CD4-positive, CD25-positive, alpha-beta regulatory T cell (primary cell): ENCODE measurements at regions not wholly inside any gene's neighbourhood (a gene's known extent, or its start where the extent isn't known, plus 50 kb on each side); places are given as distances from the start of the nearest gene placed in this dataset.
"Not testable (repeated sequence)": the region's sequence is repeated elsewhere in the genome, so short reads cannot be mapped to it uniquely, and the experiment has no call there.

Experiments used
- ATAC-seq, 2 donors: fragments of 150-1000 bp; cut with Tn5 transposase; one replicate each; pipeline ENCODE4 v1.10.0; 2021; ENCODE audit warnings: low read depth in 2 of 2, moderate number of reproducible peaks in 2 of 2, moderate library complexity in 1 of 2
- DNase-seq, 3 donors: peaks; one replicate each; pipeline versions ENCODE4 v3.0.0 to v3.0.0-alpha.2; 2012 to 2022; ENCODE audit warnings: mixed read lengths in 1 of 3
- H3K27ac ChIP-seq: one replicate; pipeline ENCODE4 v1.7.0; 2013; ENCODE audit warnings: mild to moderate bottlenecking, low read length; ENCODE audit not compliant: insufficient read depth, poor library complexity, severe bottlenecking
- H3K27me3 ChIP-seq: one replicate; pipeline ENCODE4 v1.7.0; 2013; ENCODE audit warnings: low read length; ENCODE audit not compliant: control insufficient read depth, insufficient read depth
- H3K36me3 ChIP-seq: one replicate; pipeline ENCODE4 v1.7.0; 2013; ENCODE audit warnings: mild to moderate bottlenecking, low read length, moderate library complexity; ENCODE audit not compliant: control insufficient read depth, insufficient read depth
- H3K4me1 ChIP-seq: 2 replicates; pipeline ENCODE4 v1.7.0; 2013; ENCODE audit warnings: mild to moderate bottlenecking, low read length; ENCODE audit not compliant: insufficient read depth, control insufficient read depth, poor library complexity, severe bottlenecking
- H3K4me3 ChIP-seq: one replicate; pipeline ENCODE4 v1.7.0; 2013; ENCODE audit warnings: low read depth, mild to moderate bottlenecking, low read length, moderate library complexity
- H3K9me3 ChIP-seq, 2 experiments: 1 replicate in 1 of 2; 2 replicates in 1 of 2; pipeline ENCODE4 v1.7.0; 2013; ENCODE audit warnings: low read length in 2 of 2, mild to moderate bottlenecking in 1 of 2, moderate library complexity in 1 of 2; ENCODE audit not compliant: control insufficient read depth in 2 of 2
- H3K27ac Mint-ChIP-seq, 3 donors: one replicate each; pipeline ENCODE4 v1.8.0; 2020 to 2022; ENCODE audit warnings: mild to moderate bottlenecking in 3 of 3, mixed read lengths in 3 of 3, moderate library complexity in 2 of 3
- H3K27me3 Mint-ChIP-seq: one replicate; pipeline ENCODE4 v1.8.0; 2022; ENCODE audit warnings: mild to moderate bottlenecking, mixed read lengths
- H3K36me3 Mint-ChIP-seq: one replicate; pipeline ENCODE4 v1.8.0; 2020; ENCODE audit warnings: mixed read lengths
- H3K4me1 Mint-ChIP-seq, 4 donors: one replicate each; pipeline ENCODE4 v1.8.0; 2020 to 2022; ENCODE audit warnings: mixed read lengths in 4 of 4, mild to moderate bottlenecking in 1 of 4
- H3K4me3 Mint-ChIP-seq, 4 donors: one replicate each; pipeline ENCODE4 v1.8.0; 2020 to 2022; ENCODE audit warnings: mild to moderate bottlenecking in 4 of 4, mixed read lengths in 4 of 4, moderate library complexity in 3 of 4
- H3K9me3 Mint-ChIP-seq, 7 donors: one replicate each; pipeline ENCODE4 v1.8.0; 2020 to 2022; ENCODE audit warnings: mixed read lengths in 7 of 7, mild to moderate bottlenecking in 3 of 7, moderate library complexity in 2 of 7

DNA sequence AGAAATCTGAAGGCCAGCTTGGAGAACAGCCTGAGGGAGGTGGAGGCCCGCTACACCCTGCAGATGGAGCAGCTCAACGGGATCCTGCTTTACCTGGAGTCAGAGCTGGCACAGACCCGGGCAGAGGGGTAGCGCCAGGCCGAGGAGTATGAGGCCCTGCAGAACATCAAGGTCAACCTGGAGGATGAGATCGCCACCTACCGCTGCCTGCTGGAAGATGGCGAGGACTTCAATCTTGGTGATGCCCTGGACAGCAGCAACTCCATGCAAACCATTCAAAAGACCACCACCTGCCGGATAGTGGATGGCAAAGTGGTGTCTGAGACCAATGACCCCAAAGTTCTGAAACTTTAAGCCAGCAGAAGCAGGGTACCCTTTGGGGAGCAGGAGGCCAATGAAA is 318.4 kb downstream of the ZFHX3 start:
- not testable (repeated sequence) for H3K27me3 ChIP-seq, H3K27ac Mint-ChIP-seq, H3K9me3 ChIP-seq, H3K36me3 ChIP-seq, H3K27ac ChIP-seq, H3K27me3 Mint-ChIP-seq, H3K4me1 Mint-ChIP-seq, ATAC-seq, H3K36me3 Mint-ChIP-seq, H3K4me3 Mint-ChIP-seq, H3K4me1 ChIP-seq, H3K4me3 ChIP-seq, DNase-seq
- H3K9me3 Mint-ChIP-seq = peaks cover 0 to 20% (median 4%) of the 10 kb centered on the region in 7 donors

DNA sequence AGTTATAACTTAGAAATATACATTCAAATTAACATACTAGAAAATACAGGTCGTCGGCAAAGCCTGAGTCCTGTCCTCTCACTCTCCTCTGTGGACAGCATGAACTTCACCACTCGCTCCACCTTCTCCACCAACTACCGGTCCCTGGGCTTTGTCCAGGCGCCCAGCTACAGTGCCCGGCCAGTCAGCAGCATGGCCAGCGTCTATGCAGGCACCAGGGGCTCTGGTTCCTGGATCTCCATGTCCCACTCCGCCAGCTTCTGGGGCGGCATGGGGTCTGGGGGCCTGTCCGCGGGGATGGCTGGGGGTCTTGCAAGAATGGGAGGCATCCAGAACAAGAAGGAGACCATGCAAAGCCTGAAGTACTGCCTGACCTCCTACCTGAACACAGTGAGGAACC is 319.4 kb downstream of the ZFHX3 start:
- ATAC-seq (no peak), DNase-seq (no peak)
- H3K36me3 ChIP-seq = no peaks in the 10 kb centered on the region
- no peak overlapping the region for H3K4me3 ChIP-seq
- Mint-ChIP-seq H3K4me1 (no peaks in the 10 kb centered on the region), H3K36me3 (peaks cover 2% of the 10 kb centered on the region), H3K4me3 (no peak overlapping the region), H3K9me3 (peaks cover 0 to 13% (median 2%) of the 10 kb centered on the region in 7 donors), H3K27ac (no peak overlapping the region), H3K27me3 (no peaks in the 10 kb centered on the region)
- H3K27me3 ChIP-seq = no peaks in the 10 kb centered on the region
- H3K27ac ChIP-seq = no peak overlapping the region
- H3K4me1 ChIP-seq = no peaks in the 10 kb centered on the region
- no peaks in the 10 kb centered on the region for H3K9me3 ChIP-seq

DNA sequence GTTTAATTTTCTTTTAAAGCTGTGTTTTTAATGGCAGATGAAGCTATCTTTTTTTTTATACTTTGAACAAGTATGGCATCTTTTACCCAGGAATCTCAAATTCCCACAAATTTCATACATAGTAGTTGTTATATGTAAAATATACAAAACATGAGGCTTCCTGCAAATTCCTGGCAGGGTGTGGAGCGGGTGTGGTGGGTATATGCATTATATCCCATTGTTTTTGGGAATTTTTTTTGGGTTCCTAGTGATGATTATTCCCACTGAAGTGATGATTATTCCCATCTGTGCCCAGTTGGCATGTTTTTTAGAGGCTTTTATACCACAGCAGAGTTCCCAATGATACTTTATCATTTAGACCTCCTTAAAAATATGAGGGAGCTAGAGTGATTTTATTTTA is 320.4 kb downstream of the ZFHX3 start:
- ATAC-seq (no peak), DNase-seq (no peak)
- Histone ChIP-seq H3K27ac (no peak overlapping the region), H3K36me3 (no peaks in the 10 kb centered on the region), H3K4me3 (no peak overlapping the region), H3K27me3 (no peaks in the 10 kb centered on the region), H3K9me3 (no peaks in the 10 kb centered on the region), H3K4me1 (no peaks in the 10 kb centered on the region)
- Mint-ChIP-seq H3K4me3 (no peak overlapping the region), H3K36me3 (no peaks in the 10 kb centered on the region), H3K27ac (no peak overlapping the region), H3K27me3 (no peaks in the 10 kb centered on the region), H3K4me1 (no peaks in the 10 kb centered on the region), H3K9me3 (peaks cover 0 to 10% (median 1%) of the 10 kb centered on the region in 7 donors)

DNA sequence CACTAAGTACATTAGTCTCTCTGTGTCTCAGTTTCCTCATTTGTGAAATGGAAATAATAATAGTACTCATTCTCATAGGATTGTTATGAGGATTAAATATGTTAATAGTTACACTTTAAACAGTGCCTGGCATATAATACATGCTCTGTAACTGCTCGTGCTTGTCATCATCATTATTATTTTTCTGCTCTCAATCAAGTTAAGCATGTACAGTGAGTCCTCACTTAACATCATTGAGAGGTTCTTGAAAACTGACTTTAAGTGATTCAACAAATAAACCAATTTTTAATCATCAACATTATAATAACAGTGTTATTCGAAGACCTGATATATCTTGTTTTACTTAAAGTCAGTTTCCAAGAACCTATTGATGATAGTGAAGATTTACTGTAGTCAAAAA is 322.3 kb downstream of the ZFHX3 start:
- Histone ChIP-seq H3K4me3 (no peak overlapping the region), H3K27ac (no peak overlapping the region), H3K4me1 (no peaks in the 10 kb centered on the region), H3K9me3 (no peaks in the 10 kb centered on the region), H3K36me3 (no peaks in the 10 kb centered on the region), H3K27me3 (no peaks in the 10 kb centered on the region)
- Mint-ChIP-seq H3K36me3 (no peaks in the 10 kb centered on the region), H3K27me3 (no peaks in the 10 kb centered on the region), H3K4me3 (no peak overlapping the region), H3K27ac (no peak overlapping the region), H3K9me3 (peaks cover 0 to 2% (median 0%) of the 10 kb centered on the region in 7 donors), H3K4me1 (no peaks in the 10 kb centered on the region)
- ATAC-seq = no peak
- no peak for DNase-seq

DNA sequence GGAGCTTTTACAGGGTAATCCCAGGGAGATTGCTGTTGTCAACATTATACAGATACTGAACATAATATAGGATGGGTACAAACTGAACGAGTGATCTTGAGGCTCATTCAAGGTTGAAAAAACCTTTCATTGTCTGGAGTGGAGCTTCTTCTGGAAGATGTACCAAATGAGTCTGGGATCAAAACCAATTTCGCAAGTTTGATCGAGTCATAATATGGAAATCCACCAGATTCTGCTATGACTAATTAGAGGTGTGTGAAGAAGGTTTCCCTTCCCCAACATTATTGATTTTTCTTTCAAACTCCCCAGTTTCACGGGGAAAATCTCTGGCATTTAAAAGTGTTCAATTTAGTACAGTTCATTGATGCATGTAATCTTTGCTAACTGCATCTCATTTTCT is 324.1 kb downstream of the ZFHX3 start:
- H3K4me1 Mint-ChIP-seq = no peaks in the 10 kb centered on the region

DNA sequence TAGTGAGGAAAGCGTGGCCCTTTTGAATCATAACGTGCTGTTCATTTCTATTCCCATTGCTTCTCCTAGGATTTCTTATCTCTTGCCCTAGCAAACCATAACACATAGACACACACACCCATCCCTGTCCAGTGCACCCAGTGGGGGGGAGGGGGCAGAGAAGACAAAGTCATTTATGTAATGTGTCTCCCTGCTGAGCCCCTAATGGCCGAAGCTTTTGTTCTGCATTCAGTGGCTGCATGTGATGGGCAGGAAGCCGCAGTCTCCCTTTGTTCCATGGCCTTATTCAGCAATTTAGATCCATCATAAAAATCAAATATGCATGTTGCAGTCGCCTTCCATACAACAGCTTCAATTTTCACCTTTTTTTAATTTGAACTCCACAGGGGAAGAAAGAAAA is 325.4 kb downstream of the ZFHX3 start:
- peaks cover 0 to 3% (median 0%) of the 10 kb centered on the region in 7 donors for H3K9me3 Mint-ChIP-seq
- H3K36me3 ChIP-seq = no peaks in the 10 kb centered on the region
- no peak overlapping the region for H3K4me3 ChIP-seq
- no peaks in the 10 kb centered on the region for H3K9me3 ChIP-seq
- ATAC-seq = no peak
- H3K36me3 Mint-ChIP-seq = no peaks in the 10 kb centered on the region
- H3K4me1 ChIP-seq = no peaks in the 10 kb centered on the region
- H3K27ac Mint-ChIP-seq = no peak overlapping the region
- DNase-seq = no peak
- H3K4me3 Mint-ChIP-seq = no peak overlapping the region
- H3K27ac ChIP-seq = no peak overlapping the region
- no peaks in the 10 kb centered on the region for H3K27me3 ChIP-seq
- no peaks in the 10 kb centered on the region for H3K4me1 Mint-ChIP-seq
- H3K27me3 Mint-ChIP-seq = no peaks in the 10 kb centered on the region

More for the DNA sequence above, 324.1 kb downstream of the ZFHX3 start:
- no peak for DNase-seq
- ATAC-seq = no peak
- H3K4me1 ChIP-seq = no peaks in the 10 kb centered on the region
- Mint-ChIP-seq H3K27ac (no peak overlapping the region), H3K36me3 (no peaks in the 10 kb centered on the region), H3K4me3 (no peak overlapping the region), H3K9me3 (peaks cover 0 to 3% (median 0%) of the 10 kb centered on the region in 7 donors), H3K27me3 (no peaks in the 10 kb centered on the region)
- H3K9me3 ChIP-seq = no peaks in the 10 kb centered on the region
- H3K4me3 ChIP-seq = no peak overlapping the region
- H3K27me3 ChIP-seq = no peaks in the 10 kb centered on the region
- H3K36me3 ChIP-seq = no peaks in the 10 kb centered on the region
- no peak overlapping the region for H3K27ac ChIP-seq

DNA sequence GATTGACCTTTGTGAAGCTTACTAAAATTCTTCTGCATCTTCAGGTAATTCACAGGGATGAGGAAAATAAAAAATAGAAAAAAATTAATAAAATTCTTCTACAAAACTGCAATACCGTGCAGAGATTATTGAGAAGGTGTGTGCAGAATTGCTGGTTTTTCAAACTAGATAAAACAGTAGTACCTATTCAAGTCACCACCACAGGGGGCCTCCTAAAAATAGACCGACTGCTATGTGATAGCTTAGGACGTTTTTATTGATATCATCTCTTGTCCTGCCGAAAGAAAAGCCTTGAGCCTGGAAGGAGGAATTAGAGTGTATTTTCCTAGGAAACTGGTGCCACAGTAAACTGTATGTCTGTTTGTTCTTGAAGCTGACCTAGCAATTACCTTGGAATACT is 325.9 kb downstream of the ZFHX3 start:
- Mint-ChIP-seq H3K27ac (no peak overlapping the region), H3K27me3 (no peaks in the 10 kb centered on the region), H3K9me3 (peaks cover 0 to 3% (median 0%) of the 10 kb centered on the region in 7 donors), H3K36me3 (no peaks in the 10 kb centered on the region), H3K4me1 (no peaks in the 10 kb centered on the region), H3K4me3 (no peak overlapping the region)
- no peaks in the 10 kb centered on the region for H3K4me1 ChIP-seq
- no peaks in the 10 kb centered on the region for H3K27me3 ChIP-seq
- H3K4me3 ChIP-seq = no peak overlapping the region
- ATAC-seq (no peak), DNase-seq (no peak)
- H3K36me3 ChIP-seq = no peaks in the 10 kb centered on the region
- no peaks in the 10 kb centered on the region for H3K9me3 ChIP-seq
- H3K27ac ChIP-seq = no peak overlapping the region

DNA sequence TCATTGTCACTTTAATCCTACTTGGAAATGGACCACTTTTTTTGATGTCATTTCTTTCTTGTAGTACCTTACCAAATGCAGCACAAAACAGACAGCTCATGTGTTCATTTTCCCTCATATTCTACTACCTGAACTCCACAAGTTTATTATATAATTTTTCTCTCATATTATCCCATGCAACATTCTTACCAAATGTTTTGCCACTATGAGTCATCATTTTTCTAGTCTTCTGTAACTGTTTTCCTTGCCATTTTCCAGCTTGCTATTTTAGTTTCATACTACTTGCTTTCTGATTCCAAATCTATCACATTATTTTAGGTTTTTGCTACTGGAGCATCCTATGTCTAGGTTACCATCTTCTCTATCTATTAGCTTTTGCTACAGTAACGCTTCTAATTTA is 332.7 kb downstream of the ZFHX3 start:
- H3K9me3 Mint-ChIP-seq = peaks cover 5 to 36% (median 14%) of the 10 kb centered on the region in 7 donors
- H3K4me1 Mint-ChIP-seq = no peaks in the 10 kb centered on the region
- H3K27ac Mint-ChIP-seq = no peak overlapping the region
- H3K36me3 Mint-ChIP-seq = peaks cover 21% of the 10 kb centered on the region
- ATAC-seq = no peak
- Histone ChIP-seq H3K9me3 (peaks cover 19 to 25% of the 10 kb centered on the region in 2 experiments), H3K27ac (no peak overlapping the region), H3K36me3 (no peaks in the 10 kb centered on the region), H3K4me1 (no peaks in the 10 kb centered on the region), H3K4me3 (no peak overlapping the region), H3K27me3 (no peaks in the 10 kb centered on the region)
- DNase-seq = no peak
- H3K27me3 Mint-ChIP-seq = no peaks in the 10 kb centered on the region
- no peak overlapping the region for H3K4me3 Mint-ChIP-seq
